Astrocyte of the cerebellum (primary cell): ENCODE measurements at regions not wholly inside any gene's neighbourhood (a gene's known extent, or its start where the extent isn't known, plus 50 kb on each side); places are given as distances from the start of the nearest gene placed in this dataset.

Experiments used
- DNase-seq: peaks from one replicate; pipeline ENCODE4 v3.0.0-alpha.2; 2011; ENCODE audit warnings: low read depth
- H3K4me3 ChIP-seq: 2 replicates; pipeline ENCODE4 v1.5.1; 2011; ENCODE audit warnings: mild to moderate bottlenecking, low read depth, low read length, moderate library complexity
- in situ Hi-C: cut with HindIII; loops from 2 replicates; pipeline ENCODE4 v1.10.0; 2017; ENCODE audit warnings: low sequenced_read_pairs
- TF ChIP-seq, protein P1 (sequence below): IDR thresholded peaks from 2 replicates; pipeline ENCODE4 v1.5.1; 2012; ENCODE audit warnings: low read length, low read depth, moderate library complexity, mild to moderate bottlenecking; ENCODE audit errors: missing control alignments

GRCh38 chr2:38218591-38218991 is 142.6 kb upstream of the CYP1B1 start:
- in situ Hi-C loops, result no loop called here
- H3K4me3 ChIP-seq, result no peak overlapping the region
- TF ChIP-seq, protein P1, sequence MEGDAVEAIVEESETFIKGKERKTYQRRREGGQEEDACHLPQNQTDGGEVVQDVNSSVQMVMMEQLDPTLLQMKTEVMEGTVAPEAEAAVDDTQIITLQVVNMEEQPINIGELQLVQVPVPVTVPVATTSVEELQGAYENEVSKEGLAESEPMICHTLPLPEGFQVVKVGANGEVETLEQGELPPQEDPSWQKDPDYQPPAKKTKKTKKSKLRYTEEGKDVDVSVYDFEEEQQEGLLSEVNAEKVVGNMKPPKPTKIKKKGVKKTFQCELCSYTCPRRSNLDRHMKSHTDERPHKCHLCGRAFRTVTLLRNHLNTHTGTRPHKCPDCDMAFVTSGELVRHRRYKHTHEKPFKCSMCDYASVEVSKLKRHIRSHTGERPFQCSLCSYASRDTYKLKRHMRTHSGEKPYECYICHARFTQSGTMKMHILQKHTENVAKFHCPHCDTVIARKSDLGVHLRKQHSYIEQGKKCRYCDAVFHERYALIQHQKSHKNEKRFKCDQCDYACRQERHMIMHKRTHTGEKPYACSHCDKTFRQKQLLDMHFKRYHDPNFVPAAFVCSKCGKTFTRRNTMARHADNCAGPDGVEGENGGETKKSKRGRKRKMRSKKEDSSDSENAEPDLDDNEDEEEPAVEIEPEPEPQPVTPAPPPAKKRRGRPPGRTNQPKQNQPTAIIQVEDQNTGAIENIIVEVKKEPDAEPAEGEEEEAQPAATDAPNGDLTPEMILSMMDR, result no peak
- no peak for DNase-seq

DNA sequence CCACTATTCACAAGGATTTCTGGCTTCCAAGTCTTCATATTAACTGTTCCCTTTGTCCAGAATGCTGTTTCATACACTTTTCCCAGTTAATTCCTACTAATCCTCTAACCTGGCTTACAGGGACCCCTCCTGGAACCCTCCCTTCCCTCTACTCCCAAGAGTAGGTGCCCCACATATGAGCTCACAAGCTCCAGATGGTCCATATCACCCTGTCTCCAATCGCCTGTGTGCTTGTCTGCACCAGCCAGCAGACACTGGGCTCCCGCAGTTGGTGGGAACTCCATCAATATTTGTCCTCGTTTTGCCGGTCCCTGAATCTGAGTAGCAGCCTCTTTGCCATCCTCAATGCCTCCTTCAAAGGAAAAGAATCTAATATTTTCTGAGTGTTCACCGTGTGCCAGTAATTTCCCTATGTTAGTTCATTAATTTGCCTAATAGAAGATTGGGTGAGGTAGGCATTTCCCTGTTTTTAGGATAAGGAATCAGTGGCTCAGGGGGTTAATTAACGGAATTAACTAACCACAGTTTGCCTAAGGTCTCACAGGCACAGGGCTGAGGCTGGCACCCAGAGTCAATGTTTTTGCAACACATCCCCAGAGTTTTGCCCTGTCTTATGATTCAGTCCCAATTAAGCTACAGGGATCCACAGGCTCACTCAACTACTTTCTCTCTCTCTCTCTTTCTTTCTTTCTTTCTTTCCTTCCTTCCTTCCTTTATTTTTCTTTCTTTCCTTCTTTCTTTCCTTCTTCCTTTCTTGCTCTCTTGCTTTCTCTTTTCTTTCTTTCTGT is 141.6 kb upstream of the CYP1B1 start:
- DNase-seq, result no peak
- in situ Hi-C loops, result no loop called here
- TF ChIP-seq, protein P1, result no peak
- no peak overlapping the region for H3K4me3 ChIP-seq

DNA sequence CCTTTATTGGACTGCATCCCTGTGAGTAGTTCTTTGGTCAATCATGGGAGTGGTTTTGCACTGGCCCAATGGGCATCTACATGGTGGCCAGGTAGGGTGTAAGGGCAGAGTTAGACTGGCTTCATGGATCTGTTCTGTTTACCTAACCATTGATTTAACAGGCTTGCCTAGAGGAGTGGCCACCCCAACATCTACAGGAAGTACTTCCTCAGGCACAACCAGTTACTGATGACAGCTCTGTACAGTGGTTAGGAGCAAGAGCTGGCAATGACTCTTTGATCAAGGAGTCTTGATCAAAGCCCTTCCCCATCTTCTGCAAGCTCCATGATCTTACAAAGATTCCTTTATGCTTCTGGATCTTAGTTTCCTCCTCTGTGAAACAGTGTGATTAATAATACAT is 140.9 kb upstream of the CYP1B1 start:
- no peak overlapping the region for H3K4me3 ChIP-seq
- TF ChIP-seq, protein P1, result no peak
- in situ Hi-C loops, result no loop called here

DNA sequence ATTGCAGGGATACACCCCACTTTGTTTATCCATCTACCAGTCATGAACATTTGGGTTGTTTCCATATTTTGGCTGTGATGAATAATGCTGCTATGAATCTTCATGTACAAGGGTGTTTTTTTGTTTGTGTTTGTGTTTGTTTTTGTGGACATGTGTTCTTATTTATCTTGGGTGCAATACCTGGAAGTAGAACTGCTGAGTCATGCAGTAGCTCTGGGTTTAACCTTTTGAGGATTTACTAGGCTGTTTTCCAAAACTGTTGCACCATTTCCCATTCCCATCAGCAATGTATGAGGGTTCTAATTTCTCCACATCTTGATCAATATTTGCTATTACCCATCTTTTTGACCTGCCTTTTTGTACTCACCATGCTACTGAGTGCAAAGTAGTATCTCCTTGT is 140.0 kb upstream of the CYP1B1 start:
- H3K4me3 ChIP-seq, result no peak overlapping the region
- TF ChIP-seq, protein P1, result no peak
- in situ Hi-C loops, result no loop called here
- no peak for DNase-seq

More for the DNA sequence above, 140.9 kb upstream of the CYP1B1 start:
- DNase-seq, result no peak

GRCh38 chr2:38215522-38215921 is 139.6 kb upstream of the CYP1B1 start:
- in situ Hi-C loops, result no loop called here
- H3K4me3 ChIP-seq, result no peak overlapping the region
- no peak for DNase-seq
- TF ChIP-seq, protein P1, result no peak

- TF ChIP-seq, protein P1, result no peak
- no peak overlapping the region for H3K4me3 ChIP-seq
- no peak for DNase-seq
- in situ Hi-C loops, result no loop called here
These were observed 138.3 kb upstream of the CYP1B1 start for GRCh38 chr2:38214209-38214717.
